Limb (tissue), 2 donors: ENCODE measurements at regions not wholly inside any gene's neighbourhood (a gene's known extent, or its start where the extent isn't known, plus 50 kb on each side); places are given as distances from the start of the nearest gene placed in this dataset.
"Not testable (repeated sequence)": the region's sequence is repeated elsewhere in the genome, so short reads cannot be mapped to it uniquely, and the experiment has no call there.

Experiments used
- DNase-seq, 2 donors: peaks; one replicate each; pipeline ENCODE4 v3.0.0-alpha.2; 2016; ENCODE audit errors: extremely low spot score in 2 of 2

DNA sequence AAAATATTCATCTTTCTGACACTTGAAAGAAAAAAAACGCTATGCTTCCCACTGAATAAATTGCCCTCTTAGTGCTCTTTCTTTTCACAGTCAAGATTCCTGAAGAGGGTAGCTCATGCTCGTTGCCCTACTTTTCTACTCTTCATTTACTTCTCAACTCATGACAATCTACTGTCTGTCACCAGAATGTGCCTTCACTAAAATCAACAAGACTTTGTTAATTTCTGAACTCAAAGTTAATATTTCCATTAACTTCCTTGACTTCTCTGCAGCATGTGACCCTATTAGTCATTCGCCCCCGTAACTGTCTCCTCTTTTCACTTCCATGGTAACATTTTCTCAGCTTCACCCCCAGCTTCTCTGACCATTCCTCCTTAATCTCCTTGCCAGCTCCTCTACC is 98.9 kb upstream of the MAPRE2 start:
- no peak for DNase-seq

DNA sequence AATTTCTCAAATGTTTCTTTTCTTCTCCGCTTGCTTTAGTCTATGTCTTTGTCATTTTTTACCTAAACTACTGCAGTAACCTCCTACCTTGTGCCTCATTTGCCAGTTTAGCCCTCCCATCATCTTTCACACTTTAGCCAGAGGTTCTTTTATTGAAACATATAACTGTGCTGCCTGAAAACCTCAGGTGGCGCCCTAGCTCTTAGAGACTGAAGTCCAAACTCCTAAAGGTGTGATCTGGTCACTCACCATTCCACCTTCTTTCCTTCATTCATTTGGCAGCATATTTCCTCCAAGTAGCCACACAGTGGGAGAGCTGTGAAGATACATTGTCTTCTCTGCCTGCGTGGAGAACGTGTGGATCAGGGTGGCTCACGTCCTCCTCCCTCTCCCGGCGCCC is 98.2 kb upstream of the MAPRE2 start:
- DNase-seq, result no peak

DNA sequence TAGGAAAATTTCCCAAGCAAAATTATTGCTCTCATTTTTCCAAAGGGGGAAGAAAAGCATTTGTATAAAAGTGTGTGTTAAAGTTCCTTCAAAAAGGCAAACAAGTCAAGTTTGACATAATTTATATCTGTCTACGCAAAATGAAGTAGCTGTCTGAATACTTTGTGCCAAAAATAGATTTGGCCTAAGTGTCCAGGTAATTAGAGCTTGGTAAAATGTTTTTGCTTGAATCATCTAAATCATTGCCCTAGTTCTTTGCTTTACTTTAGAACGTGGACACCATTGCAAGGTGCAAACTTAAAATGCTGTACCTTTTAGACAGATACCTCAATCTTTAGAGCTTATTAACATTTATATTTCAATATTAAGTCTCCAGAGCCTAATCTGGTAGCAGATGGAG is 97.6 kb upstream of the MAPRE2 start:
- no peak for DNase-seq

DNA sequence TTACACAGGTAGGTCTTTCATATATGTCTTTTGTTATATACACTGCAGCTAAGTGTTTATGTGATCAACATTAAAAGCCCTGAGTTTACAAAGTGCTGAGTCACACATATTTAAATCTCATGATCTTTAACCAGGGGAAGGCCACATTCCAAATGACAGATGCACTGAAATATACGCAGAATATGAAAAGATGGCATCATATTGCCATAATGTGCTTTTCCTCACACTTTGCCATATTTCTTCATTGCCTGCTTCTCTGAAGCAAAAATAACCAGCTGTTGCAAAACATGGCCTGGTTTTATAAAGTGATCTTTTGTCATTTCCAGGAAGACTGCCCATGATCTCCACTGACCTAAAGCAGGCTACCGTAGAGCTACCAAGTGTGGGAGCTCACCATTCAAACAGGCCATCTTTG is 93.5 kb upstream of the MAPRE2 start:
- no peak for DNase-seq

DNA sequence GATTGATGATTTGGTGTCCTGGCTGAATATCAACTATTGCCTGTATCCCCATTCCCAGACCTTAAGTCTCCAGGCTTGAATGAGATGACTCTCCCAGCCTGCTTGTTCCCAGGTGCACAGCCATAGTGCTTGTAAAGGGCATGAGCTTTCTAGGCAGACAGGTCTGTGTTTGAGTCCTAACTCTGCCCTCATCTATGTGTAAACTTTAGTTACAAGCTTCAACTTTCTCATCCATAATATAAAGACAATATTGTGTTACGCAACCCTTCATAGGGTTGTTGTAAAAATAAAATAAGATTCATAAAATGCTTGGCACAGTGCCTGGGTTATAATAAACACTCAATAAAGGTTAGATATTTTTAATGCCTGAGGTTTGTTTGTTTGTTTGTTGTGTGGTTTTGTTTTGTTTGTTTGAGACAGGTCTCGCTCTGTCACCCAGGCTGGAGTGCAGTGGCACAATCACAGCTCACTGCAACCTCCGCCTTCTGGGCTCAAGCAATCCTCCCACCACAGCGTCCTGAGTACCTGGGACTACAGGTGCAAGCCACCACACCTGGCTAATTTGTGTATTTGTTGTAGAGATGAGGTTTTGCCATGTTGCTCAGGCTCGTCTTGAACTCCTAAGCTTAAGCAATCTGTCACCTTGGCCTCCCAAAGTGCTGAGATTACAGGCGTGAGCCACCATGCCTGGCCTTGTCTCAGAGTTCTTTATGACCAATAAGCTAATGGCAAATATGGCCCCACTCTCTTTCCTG is 89.4 kb upstream of the MAPRE2 start:
- DNase-seq, result no peak

DNA sequence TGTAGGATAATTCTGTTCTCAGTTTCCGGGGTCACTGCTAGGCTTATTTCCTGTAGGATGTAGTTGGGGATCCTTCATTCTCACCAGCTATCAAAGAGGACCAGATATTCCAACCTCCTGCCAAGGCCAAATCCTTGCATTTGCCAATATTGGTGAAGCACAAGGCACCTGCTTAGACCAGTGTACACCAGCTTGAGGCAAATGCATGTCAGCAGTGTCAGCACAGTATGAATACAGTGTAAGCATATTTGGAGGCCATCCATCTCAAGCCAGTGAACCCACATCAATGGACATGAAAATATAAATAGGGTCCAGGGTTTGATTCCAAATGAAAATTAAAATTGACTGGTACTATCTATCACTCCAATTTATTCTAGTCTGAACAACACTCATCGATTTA is 88.0 kb upstream of the MAPRE2 start:
- no peak for DNase-seq

DNA sequence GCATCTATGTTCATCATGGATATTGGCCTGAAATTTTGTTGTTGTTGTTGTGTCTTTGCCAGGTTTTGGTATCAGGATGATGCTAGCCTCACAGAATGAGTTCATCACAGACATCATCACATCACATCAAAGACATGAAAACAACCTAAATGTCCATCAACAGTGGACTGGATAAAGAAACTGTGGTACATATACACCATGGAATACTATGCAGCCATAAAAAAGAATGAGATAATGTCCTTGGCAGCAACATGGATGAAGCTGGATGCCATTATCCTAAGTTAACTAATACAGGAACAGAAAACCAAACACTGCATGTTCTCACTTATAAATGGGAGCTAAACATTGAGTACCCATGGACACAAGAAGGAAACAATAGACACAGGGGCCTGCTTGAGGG is 85.7 kb upstream of the MAPRE2 start:
- DNase-seq, result not testable (repeated sequence)

DNA sequence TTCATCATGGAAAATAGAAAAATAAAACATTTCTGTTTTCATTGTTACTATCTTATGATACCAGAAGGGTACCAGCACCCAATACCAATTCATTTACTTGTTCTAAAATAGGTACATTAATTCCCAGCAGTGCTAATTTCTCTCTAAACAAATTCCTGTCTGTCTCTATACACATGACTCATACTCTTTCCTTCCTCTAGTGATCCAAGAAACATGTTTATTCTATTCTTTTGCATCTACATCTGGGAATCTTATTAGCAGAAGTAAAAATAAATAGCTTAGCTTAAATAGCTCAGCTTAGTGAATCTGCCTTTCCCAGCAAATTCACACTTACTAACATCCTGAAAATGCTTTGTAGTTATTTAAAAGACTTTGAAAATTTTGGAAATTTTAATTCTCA is 84.5 kb upstream of the MAPRE2 start:
- DNase-seq, result peak in 1 of 2 donors; percentile 23

DNA sequence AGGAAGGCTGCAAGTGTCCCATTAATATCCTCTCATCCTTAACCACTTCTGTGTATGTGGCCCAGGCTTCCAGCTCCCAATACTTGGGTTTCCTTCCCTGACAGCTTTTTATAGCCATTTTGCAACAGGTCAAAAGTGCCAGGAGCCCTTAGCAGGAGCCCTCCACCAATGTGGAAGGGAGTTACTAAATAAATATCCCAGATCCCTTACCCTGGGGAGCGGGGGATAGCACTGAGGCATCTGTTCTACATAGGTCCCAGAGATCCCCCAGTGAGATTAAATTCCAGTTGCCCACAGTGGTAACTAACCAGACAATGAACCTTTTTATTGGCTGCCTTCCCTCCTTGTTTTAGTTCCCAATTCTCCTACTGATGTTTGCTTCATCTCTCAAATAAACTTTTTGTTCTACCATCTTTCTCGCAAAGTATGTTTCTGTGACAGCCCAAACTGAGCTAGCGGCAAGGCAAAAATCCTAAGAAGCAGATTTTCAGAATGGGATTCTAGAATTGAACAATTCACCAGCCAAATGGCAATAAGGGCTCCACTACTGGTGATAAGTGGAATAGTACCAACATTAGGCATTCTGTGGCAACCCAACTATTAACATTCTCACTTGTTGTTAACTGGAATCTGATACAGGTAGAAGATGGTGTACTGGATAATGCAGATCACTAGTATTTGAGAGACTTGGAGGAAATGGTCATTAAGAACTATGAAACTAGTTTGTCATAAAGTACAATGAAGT is 83.9 kb upstream of the MAPRE2 start:
- no peak for DNase-seq

DNA sequence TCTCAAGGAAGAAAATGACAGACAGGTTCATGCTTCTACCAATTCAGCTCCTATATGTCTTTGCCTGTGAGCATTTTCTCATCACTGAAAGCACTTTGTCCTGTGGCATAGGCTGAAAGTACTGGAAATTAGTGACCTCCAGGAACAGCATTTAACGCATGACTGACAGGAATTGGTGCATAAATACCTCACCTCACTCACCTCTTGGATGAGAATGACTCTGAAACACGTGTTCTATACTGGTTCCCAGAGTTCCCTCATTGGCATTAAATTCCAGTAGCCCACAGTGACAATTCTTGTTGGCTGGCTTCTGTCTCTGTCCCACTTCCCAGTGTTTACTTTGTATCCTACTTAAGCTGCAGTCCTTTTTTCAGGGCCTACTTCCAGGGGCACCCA is 83.4 kb upstream of the MAPRE2 start:
- no peak for DNase-seq

DNA sequence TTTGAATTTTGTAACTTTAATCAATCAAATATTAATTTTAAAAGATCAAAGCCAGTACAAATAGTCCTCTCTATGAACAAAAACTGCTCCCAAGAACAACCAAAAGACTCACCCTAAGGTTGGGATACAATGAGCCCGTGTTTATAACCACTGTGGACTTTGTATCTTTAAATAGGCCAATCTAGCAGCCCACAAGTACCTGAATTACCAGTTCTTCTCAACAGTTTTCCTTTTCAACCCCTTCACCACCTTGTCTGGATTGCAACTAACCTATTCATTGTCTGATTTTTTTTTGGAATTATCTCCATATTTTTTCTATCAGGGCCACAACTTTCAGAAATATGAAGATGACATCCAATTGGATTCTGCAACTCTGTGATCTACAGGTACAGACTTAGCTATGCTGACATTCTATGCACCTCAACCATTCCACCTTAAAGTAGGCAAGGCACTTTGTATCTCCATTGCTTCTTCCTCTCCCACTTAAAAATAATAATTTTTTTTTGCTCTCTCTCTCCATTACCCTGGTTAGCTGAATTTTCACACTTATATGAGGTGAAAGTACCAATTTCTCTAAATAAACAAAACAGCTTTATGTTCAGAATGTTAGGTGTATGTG is 81.9 kb upstream of the MAPRE2 start:
- DNase-seq, result no peak

DNA sequence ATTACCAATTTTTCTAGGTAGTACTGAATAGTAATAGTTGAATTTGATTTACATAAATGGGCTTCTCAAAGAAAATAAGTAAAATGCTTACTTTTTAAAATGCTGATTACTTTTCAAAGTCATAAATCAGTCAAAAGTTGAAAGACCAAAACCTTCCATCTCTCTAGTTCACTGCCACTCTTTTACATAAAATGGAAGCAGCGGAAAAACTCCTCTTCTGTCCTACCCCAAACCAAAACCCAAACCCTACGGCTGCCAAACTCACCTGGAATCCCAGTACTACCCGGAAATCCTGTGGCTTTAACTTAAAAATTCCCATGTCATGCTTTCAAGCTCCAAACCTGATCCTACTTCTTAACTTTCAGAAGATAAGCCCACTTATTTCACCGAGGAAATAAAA is 81.2 kb upstream of the MAPRE2 start:
- DNase-seq, result no peak

DNA sequence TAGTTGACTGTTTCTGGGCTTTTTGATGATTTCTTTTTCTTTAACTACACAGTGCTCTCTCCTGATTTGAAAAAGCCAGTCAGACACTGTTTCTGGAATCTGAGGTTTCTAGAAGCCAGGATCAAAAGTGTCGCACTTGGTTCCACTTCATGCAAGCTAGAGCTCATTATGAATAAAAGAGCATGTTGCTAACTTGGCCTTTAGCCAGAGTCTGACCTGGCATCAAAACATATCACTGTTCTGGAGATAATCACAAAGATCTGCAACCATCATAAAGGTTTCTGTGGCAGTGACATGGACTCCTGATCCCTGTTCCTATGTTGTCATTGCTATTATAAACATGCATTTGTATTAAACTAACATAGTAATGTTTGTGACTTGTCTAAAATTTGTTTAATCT is 76.1 kb upstream of the MAPRE2 start:
- no peak for DNase-seq

DNA sequence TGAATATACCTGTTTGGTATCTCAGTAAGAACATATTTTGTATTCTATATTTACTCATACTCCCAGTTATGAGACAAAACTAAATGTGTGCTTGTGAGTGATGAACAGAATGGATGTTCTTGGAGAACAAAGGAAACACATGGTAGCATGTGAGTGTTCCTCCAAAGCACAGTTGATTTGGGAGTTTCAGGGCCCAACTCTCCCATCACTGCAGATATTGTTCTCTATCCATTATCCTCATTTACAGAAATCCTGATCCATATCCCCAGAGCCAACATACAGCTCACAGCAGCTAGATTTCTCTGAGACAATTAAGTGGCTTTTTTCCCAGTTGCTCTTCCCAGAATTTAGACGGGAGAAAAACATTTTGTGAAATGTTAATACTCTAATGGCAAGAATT is 75.6 kb upstream of the MAPRE2 start:
- DNase-seq, result no peak

DNA sequence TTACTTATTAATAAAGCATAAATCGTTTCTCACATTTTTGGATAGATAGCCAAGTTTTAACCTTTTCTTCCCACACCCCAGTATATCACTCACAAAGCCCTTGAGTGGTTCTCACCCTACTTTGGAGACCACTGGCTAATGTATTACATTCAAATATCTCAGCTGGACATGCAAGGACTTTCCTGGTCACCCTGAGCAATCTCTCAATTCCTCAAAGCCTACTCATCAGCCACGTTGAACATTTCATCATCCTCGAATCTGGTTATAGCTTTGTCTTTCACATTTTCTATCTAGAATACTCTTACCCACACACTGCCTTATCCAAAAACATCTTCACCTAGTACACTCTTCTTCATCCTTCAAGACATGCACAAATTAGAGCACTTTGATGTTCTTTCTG is 71.1 kb upstream of the MAPRE2 start:
- DNase-seq, result no peak

DNA sequence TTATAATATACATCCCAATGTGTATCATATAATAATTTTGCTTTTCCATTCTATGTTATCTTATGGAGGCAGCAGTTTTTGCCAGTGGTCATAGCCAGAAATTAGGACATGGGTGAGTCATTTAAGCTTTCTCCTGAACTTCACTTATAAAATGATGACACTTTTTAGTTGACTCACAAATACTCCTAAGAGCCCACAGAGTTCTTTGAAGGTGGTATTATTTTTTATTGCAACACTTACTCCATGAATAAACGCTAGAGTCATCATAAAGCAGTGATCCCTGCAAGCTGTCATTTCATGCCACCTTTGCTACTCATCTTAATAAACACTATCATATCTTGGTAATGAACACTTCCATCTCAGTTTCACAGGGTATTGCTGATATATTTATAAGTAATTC is 69.9 kb upstream of the MAPRE2 start:
- no peak for DNase-seq

DNA sequence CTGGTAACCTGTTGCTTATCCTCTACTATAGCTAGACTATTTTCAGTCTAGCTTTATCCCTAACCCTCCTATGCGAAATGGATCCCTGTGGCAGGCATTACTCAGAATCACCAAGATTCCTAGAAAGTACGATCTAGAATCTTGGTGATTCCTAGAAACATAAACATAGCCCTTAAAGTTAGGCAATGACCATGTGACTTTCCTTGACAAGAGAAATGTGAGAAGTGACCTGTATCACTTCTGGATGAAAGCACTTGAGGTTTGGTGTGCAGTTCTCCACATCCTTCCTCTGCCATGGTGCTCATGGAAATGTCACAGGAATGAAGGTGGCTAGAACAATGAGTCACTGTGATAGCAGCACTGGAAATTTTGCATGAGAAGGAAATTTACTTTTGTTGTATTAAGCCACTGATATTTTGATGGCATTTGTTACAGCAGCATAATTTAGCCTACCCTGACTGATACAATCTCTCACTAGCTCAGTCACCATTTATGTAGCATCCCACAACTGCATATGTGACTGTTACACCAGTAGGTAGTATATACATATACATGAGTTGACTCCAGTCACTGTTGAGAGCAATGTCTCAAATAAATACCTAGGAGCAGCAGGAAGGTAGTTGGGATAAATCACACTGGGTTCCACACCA is 68.3 kb upstream of the MAPRE2 start:
- no peak for DNase-seq

DNA sequence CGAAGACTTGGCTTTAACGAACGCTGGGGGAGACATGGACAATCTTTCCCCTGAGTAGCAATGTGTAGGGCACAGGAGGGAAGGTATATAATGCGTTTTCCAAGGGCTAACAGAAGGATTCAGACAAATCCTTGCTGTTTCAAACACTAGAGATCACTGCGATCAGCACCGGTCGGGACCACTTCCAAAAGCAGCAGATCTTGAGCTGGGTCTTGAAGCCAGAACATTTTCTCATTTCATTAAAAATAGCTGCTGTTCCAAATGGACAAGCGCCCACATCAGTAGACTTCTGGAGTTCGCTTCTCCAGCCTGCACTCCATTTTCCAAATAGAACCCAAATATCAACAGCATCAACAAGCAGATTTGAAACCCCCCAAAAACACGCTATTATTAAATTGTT is 65.1 kb upstream of the MAPRE2 start:
- no peak for DNase-seq

DNA sequence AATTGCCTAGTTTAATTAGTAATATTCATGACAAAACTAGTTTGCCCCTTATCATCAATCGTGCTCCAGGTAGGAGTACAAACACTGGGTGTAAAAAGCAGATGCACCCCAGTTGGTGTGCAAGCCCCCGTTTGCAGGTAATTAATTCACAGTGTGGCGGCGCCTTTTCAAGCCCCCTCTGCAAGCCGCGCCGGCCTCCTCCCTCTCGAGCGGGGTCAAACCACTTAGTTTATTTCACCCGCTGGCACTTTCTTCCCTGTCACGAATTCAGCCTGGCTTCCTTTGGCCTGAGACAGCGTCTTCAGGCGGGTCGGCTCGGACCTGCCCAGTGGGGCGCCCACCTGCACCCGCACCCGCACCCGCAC is 64.7 kb upstream of the MAPRE2 start:
- DNase-seq, result no peak

DNA sequence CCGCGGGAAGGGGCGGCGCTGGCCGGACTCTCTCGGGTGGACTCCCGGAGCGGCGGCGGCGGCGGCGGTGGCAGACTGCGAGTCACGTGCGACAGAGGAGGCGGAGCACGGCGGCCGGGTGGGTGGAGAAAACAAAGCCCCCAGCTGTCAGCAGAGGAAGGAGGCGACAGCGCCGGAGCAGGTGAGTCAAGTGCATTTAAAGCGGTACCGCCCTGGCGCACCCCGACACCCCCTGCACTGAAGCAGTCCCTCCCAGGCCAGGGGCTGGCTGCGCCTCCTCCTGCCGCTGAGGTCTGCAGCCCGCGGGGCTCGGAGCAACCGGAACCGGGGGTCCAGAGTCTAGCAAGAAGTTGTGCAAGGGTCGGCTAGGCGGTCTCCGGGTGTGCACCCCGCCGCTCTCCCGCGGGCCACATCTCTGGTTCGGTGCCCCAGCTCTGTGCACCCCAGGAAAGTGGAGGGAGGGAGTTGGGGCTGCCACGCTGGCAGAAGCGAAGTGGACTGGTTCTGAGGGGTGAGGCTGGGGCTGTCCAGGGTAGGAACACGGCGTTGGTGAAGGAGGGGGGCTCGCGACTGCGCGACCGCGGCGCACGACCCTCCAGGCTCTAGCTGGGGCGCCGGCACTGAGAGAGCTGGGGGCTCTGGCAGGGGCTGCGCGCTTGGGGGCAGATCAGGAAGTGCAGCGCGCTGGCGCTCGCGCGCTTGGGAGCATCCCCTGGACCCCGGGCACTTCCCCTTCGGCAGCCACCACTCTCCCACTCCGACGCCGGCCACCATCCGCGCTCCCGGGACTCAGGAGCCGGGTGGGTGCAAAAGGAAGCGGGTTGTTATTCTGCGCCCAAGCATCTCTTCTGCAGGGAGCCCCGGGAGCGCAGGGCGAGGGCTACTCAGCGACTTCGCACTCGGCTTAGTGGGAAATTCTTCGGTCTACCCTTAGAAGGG is 64.0 kb upstream of the MAPRE2 start:
- peak; percentile 57 to 82 for DNase-seq

DNA sequence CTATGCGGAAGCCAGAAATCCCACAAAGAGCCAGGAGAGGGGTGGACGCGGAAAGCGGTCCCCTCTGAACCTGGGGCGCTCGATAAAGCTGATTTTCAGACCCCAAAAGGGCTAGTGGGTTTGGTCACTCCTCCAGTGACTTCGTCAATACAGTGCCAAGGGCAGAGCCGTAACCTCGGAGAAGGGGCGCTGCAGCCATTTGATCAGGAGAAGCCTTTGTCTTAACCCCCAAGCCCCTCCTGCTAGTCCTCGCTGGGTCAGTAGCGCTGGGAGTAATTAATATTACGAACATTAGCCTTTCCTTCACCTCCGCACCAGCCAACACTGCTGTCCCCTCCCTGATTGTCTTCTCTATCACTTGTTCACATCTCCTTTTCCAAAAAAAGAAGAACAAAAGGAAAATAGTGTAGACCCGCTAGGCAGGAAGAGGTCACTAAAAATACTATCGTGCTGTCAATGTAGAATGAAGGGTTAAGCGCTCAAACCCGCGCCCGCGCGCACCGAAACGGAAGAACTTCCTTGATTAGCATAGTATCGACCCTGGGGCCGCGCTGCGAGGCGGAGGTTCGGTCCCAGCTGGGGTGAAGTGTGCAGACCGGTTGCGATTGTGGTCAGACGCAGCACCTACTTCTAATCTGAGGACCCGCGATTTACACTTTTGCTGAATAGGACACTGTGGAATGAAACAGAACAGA is 63.2 kb upstream of the MAPRE2 start:
- DNase-seq, result peak in 1 of 2 donors; percentile 62
